HEK293 (cell line): ENCODE measurements at regions not wholly inside any gene's neighbourhood (a gene's known extent, or its start where the extent isn't known, plus 50 kb on each side); places are given as distances from the start of the nearest gene placed in this dataset.

ENCODE experiments used
- CTCF ChIA-PET: fragments of 350-600 bp; formaldehyde crosslinking; extraction: SDS; loops from one replicate; lab custom pipeline; 2021; ENCODE audit warnings: antibody characterized with exemption; lab: Yijun Ruan, JAX
- POLR2A ChIA-PET: fragments of 300-600 bp; formaldehyde crosslinking; extraction: SDS; loops from one replicate; lab custom pipeline; 2020; ENCODE audit warnings: antibody characterized with exemption, inconsistent platforms; lab: Yijun Ruan, JAX
- H3K27ac ChIP-seq: fragments of 200-500 bp; sonication (Bioruptor generic); 2 replicates; pipeline ENCODE4 v1.5.1; 2014; ENCODE audit warnings: low read depth, low read length, control low read depth, inconsistent platforms; ENCODE audit errors: extremely low read depth
- H3K36me3 ChIP-seq, 2 experiments: fragments of 200-500 bp in 1 of 2; sonication (Bioruptor generic) in 1 of 2; 1 replicate in 1 of 2; 2 replicates in 1 of 2; pipeline ENCODE4 v1.5.1; 2014 to 2017; ENCODE audit warnings: inconsistent platforms in 2 of 2, low read length in 2 of 2; ENCODE audit not compliant: control insufficient read depth in 2 of 2, insufficient read depth in 1 of 2
- H3K4me1 ChIP-seq: fragments of 200-500 bp; sonication (Bioruptor generic); 2 replicates; pipeline ENCODE4 v1.5.1; 2014; ENCODE audit warnings: mild to moderate bottlenecking, low read length, inconsistent platforms; ENCODE audit not compliant: control insufficient read depth, insufficient read depth
- H3K4me3 ChIP-seq: 2 replicates; pipeline ENCODE4 v1.5.1; 2011; ENCODE audit warnings: low read depth, mild to moderate bottlenecking, control low read depth, low read length, moderate library complexity
- H3K9me3 ChIP-seq: fragments of 200-500 bp; sonication (Bioruptor generic); 2 replicates; pipeline ENCODE4 v1.5.1; 2014; ENCODE audit warnings: low read depth, low read length, inconsistent platforms; ENCODE audit not compliant: control insufficient read depth, insufficient read depth
- BCL11A ChIP-seq: fragments of 450-650 bp; formaldehyde crosslinking; IDR thresholded peaks from 2 replicates; pipeline ENCODE4 v1.5.1; 2016; ENCODE audit warnings: low read depth, missing biosample characterization, missing genetic modification characterization
- GFI1B ChIP-seq: fragments of 450-650 bp; formaldehyde crosslinking; IDR thresholded peaks from 2 replicates; pipeline ENCODE4 v1.5.1; 2016; ENCODE audit warnings: missing biosample characterization, missing genetic modification characterization
- WT1 ChIP-seq: fragments of 450-650 bp; formaldehyde crosslinking; IDR thresholded peaks from 2 replicates; pipeline ENCODE4 v1.5.1; 2016; ENCODE audit warnings: missing biosample characterization, missing genetic modification characterization
- ZNF169 ChIP-seq: fragments of 450-650 bp; formaldehyde crosslinking; IDR thresholded peaks from 2 replicates; pipeline ENCODE4 v1.5.1; 2016; ENCODE audit warnings: missing biosample characterization, missing genetic modification characterization
- ZNF292 ChIP-seq: fragments of 450-650 bp; formaldehyde crosslinking; IDR thresholded peaks from 2 replicates; pipeline ENCODE4 v1.5.1; 2016; ENCODE audit warnings: low read depth, missing biosample characterization, missing genetic modification characterization, borderline replicate concordance
- ZNF350 ChIP-seq: fragments of 450-650 bp; formaldehyde crosslinking; IDR thresholded peaks from 2 replicates; pipeline ENCODE4 v1.5.0; 2017; ENCODE audit warnings: missing biosample characterization, mild to moderate bottlenecking, missing genetic modification characterization
- ZNF391 ChIP-seq: fragments of 450-650 bp; formaldehyde crosslinking; IDR thresholded peaks from 2 replicates; pipeline ENCODE4 v1.5.1; 2016; ENCODE audit warnings: low read depth, missing biosample characterization, missing genetic modification characterization, borderline replicate concordance
- ZNF473 ChIP-seq: fragments of 450-650 bp; formaldehyde crosslinking; IDR thresholded peaks from 2 replicates; pipeline ENCODE4 v1.5.1; 2017; ENCODE audit warnings: missing biosample characterization, missing genetic modification characterization
- ZNF530 ChIP-seq: fragments of 450-650 bp; formaldehyde crosslinking; IDR thresholded peaks from 2 replicates; pipeline ENCODE4 v1.5.1; 2016; ENCODE audit warnings: low read depth, missing biosample characterization, missing genetic modification characterization
- ZNF610 ChIP-seq: fragments of 450-650 bp; formaldehyde crosslinking; IDR thresholded peaks from 2 replicates; pipeline ENCODE4 v1.5.1; 2016; ENCODE audit warnings: missing biosample characterization, missing genetic modification characterization, borderline replicate concordance
- ZNF707 ChIP-seq: fragments of 450-650 bp; formaldehyde crosslinking; IDR thresholded peaks from 2 replicates; pipeline ENCODE4 v1.5.1; 2016; ENCODE audit warnings: missing biosample characterization, missing genetic modification characterization
- ZNF791 ChIP-seq: fragments of 450-650 bp; formaldehyde crosslinking; IDR thresholded peaks from 2 replicates; pipeline ENCODE4 v1.5.1; 2016; ENCODE audit warnings: missing biosample characterization, missing genetic modification characterization
- ZSCAN30 ChIP-seq: fragments of 450-650 bp; IDR thresholded peaks from 2 replicates; pipeline ENCODE4 v1.5.1; 2018; ENCODE audit warnings: missing biosample characterization, mild to moderate bottlenecking, missing genetic modification characterization, moderate library complexity
- TF ChIP-seq, protein P1 (sequence below): fragments of 450-650 bp; formaldehyde crosslinking; IDR thresholded peaks from 2 replicates; pipeline ENCODE4 v1.5.1; 2017; ENCODE audit warnings: missing biosample characterization, missing genetic modification characterization
- TF ChIP-seq, protein P2 (sequence below): IDR thresholded peaks from 2 replicates; pipeline ENCODE4 v1.6.1; 2011; ENCODE audit warnings: mild to moderate bottlenecking, low read depth, low read length, borderline replicate concordance
- TF ChIP-seq, protein P3 (sequence below): fragments of 450-650 bp; formaldehyde crosslinking; IDR thresholded peaks from 2 replicates; pipeline ENCODE4 v1.5.1; 2016; ENCODE audit warnings: missing biosample characterization, missing genetic modification characterization
- TF ChIP-seq, protein P4 (sequence below): fragments of 450-650 bp; formaldehyde crosslinking; IDR thresholded peaks from 2 replicates; pipeline ENCODE4 v1.5.1; 2016; ENCODE audit warnings: missing biosample characterization, missing genetic modification characterization, borderline replicate concordance
- TF ChIP-seq, protein P5 (sequence below): fragments of 450-650 bp; formaldehyde crosslinking; IDR thresholded peaks from 2 replicates; pipeline ENCODE4 v1.5.1; 2016; ENCODE audit warnings: missing biosample characterization, missing genetic modification characterization, low read depth
- TF ChIP-seq, protein P6 (sequence below): fragments of 450-650 bp; formaldehyde crosslinking; IDR thresholded peaks from 2 replicates; pipeline ENCODE4 v1.5.1; 2016; ENCODE audit warnings: missing biosample characterization, missing genetic modification characterization

DNA sequence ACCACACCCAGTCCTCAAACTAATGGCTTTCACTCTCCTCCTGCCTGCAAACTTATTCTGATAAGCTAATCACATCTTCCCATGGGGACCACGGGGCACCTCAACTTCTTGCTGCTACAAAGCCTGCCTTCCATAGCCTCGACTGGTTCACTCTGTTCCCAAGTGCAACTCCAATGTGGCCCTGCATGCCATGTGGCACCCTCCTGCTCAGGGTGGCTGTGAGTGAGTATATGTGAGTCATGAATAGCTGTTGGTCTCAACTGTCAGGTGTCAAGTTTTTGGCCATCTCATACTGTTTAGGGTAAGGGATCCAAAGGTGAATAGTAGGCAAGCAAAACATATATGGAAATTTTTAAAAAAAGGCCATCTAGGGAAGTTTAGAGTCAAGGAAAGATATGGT is 276.1 kb upstream of the DCC start:
- Histone ChIP-seq H3K4me1 (no peaks in the 10 kb centered on the region), H3K4me3 (no peak overlapping the region)

DNA sequence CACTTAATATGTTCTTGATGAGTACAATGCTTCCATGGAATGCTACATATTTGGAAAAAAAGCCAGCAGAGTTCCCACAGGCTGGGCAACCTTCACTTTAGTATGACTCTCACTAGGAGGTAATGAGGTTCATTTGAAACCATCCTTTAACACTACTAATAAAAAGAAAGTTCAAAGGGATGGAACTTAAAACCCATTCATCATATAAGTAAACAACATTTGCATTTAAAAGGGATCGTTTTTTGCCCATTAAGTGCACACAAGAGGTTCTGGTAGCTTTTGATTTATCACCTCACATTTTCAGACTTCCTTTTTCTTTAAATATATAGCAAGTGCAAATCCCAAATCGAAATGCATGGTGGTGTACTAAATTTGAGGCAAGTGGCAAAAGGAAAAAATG is 270.8 kb upstream of the DCC start:
- no peak overlapping the region for H3K4me3 ChIP-seq
- H3K4me1 ChIP-seq: no peaks in the 10 kb centered on the region
- no peaks in the 10 kb centered on the region for H3K36me3 ChIP-seq
- ChIA-PET POLR2A (no interaction called here), CTCF (no interaction called here)
- no peaks in the 10 kb centered on the region for H3K9me3 ChIP-seq
- H3K27ac ChIP-seq: no peak overlapping the region
- TF ChIP-seq, protein P1, sequence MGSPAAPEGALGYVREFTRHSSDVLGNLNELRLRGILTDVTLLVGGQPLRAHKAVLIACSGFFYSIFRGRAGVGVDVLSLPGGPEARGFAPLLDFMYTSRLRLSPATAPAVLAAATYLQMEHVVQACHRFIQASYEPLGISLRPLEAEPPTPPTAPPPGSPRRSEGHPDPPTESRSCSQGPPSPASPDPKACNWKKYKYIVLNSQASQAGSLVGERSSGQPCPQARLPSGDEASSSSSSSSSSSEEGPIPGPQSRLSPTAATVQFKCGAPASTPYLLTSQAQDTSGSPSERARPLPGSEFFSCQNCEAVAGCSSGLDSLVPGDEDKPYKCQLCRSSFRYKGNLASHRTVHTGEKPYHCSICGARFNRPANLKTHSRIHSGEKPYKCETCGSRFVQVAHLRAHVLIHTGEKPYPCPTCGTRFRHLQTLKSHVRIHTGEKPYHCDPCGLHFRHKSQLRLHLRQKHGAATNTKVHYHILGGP: no peak
- TF ChIP-seq BCL11A (tag by site-specific recombination): no peak
- no peak for TF ChIP-seq ZNF292
- TF ChIP-seq ZSCAN30: no peak
- TF ChIP-seq ZNF391 (tag by site-specific recombination): no peak
- TF ChIP-seq, protein P2, sequence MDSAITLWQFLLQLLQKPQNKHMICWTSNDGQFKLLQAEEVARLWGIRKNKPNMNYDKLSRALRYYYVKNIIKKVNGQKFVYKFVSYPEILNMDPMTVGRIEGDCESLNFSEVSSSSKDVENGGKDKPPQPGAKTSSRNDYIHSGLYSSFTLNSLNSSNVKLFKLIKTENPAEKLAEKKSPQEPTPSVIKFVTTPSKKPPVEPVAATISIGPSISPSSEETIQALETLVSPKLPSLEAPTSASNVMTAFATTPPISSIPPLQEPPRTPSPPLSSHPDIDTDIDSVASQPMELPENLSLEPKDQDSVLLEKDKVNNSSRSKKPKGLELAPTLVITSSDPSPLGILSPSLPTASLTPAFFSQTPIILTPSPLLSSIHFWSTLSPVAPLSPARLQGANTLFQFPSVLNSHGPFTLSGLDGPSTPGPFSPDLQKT: no peak
- TF ChIP-seq ZNF473 (tag by site-specific recombination): no peak
- no peak for TF ChIP-seq ZNF791
- TF ChIP-seq, protein P3, sequence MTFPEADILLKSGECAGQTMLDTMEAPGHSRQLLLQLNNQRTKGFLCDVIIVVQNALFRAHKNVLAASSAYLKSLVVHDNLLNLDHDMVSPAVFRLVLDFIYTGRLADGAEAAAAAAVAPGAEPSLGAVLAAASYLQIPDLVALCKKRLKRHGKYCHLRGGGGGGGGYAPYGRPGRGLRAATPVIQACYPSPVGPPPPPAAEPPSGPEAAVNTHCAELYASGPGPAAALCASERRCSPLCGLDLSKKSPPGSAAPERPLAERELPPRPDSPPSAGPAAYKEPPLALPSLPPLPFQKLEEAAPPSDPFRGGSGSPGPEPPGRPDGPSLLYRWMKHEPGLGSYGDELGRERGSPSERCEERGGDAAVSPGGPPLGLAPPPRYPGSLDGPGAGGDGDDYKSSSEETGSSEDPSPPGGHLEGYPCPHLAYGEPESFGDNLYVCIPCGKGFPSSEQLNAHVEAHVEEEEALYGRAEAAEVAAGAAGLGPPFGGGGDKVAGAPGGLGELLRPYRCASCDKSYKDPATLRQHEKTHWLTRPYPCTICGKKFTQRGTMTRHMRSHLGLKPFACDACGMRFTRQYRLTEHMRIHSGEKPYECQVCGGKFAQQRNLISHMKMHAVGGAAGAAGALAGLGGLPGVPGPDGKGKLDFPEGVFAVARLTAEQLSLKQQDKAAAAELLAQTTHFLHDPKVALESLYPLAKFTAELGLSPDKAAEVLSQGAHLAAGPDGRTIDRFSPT: no peak
- no peak for TF ChIP-seq GFI1B
- no peak for TF ChIP-seq ZNF610
- no peak for TF ChIP-seq ZNF350
- TF ChIP-seq, protein P4, sequence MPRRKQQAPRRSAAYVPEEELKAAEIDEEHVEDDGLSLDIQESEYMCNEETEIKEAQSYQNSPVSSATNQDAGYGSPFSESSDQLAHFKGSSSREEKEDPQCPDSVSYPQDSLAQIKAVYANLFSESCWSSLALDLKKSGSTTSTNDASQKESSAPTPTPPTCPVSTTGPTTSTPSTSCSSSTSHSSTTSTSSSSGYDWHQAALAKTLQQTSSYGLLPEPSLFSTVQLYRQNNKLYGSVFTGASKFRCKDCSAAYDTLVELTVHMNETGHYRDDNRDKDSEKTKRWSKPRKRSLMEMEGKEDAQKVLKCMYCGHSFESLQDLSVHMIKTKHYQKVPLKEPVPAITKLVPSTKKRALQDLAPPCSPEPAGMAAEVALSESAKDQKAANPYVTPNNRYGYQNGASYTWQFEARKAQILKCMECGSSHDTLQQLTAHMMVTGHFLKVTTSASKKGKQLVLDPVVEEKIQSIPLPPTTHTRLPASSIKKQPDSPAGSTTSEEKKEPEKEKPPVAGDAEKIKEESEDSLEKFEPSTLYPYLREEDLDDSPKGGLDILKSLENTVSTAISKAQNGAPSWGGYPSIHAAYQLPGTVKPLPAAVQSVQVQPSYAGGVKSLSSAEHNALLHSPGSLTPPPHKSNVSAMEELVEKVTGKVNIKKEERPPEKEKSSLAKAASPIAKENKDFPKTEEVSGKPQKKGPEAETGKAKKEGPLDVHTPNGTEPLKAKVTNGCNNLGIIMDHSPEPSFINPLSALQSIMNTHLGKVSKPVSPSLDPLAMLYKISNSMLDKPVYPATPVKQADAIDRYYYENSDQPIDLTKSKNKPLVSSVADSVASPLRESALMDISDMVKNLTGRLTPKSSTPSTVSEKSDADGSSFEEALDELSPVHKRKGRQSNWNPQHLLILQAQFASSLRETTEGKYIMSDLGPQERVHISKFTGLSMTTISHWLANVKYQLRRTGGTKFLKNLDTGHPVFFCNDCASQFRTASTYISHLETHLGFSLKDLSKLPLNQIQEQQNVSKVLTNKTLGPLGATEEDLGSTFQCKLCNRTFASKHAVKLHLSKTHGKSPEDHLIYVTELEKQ (tag by site-specific recombination): no peak
- no peak for TF ChIP-seq ZNF707
- TF ChIP-seq, protein P5, sequence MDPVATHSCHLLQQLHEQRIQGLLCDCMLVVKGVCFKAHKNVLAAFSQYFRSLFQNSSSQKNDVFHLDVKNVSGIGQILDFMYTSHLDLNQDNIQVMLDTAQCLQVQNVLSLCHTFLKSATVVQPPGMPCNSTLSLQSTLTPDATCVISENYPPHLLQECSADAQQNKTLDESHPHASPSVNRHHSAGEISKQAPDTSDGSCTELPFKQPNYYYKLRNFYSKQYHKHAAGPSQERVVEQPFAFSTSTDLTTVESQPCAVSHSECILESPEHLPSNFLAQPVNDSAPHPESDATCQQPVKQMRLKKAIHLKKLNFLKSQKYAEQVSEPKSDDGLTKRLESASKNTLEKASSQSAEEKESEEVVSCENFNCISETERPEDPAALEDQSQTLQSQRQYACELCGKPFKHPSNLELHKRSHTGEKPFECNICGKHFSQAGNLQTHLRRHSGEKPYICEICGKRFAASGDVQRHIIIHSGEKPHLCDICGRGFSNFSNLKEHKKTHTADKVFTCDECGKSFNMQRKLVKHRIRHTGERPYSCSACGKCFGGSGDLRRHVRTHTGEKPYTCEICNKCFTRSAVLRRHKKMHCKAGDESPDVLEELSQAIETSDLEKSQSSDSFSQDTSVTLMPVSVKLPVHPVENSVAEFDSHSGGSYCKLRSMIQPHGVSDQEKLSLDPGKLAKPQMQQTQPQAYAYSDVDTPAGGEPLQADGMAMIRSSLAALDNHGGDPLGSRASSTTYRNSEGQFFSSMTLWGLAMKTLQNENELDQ (tag by site-specific recombination): no peak
- TF ChIP-seq, protein P6, sequence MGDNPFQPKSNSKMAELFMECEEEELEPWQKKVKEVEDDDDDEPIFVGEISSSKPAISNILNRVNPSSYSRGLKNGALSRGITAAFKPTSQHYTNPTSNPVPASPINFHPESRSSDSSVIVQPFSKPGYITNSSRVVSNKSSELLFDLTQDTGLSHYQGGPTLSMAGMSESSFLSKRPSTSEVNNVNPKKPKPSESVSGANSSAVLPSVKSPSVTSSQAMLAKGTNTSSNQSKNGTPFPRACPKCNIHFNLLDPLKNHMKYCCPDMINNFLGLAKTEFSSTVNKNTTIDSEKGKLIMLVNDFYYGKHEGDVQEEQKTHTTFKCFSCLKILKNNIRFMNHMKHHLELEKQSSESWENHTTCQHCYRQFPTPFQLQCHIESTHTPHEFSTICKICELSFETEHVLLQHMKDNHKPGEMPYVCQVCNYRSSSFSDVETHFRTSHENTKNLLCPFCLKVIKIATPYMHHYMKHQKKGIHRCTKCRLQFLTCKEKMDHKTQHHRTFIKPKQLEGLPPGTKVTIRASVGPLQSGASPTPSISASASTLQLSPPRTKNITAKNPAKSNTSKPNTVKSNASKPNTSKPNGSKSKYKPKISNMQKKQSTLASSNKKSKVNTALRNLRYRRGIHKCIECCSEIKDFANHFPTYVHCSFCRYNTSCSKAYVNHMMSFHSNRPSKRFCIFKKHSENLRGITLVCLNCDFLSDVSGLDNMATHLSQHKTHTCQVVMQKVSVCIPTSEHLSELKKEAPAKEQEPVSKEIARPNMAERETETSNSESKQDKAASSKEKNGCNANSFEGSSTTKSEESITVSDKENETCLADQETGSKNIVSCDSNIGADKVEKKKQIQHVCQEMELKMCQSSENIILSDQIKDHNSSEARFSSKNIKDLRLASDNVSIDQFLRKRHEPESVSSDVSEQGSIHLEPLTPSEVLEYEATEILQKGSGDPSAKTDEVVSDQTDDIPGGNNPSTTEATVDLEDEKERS (tag by site-specific recombination): no peak
- TF ChIP-seq ZNF530 (tag by site-specific recombination): no peak
- TF ChIP-seq ZNF169 (tag by site-specific recombination): no peak

More for the DNA sequence above, 276.1 kb upstream of the DCC start:
- ChIA-PET CTCF (no interaction called here), POLR2A (no interaction called here)
- no peaks in the 10 kb centered on the region for H3K9me3 ChIP-seq
- H3K36me3 ChIP-seq: no peaks in the 10 kb centered on the region
- TF ChIP-seq WT1 (tag by site-specific recombination): no peak
- no peak overlapping the region for H3K27ac ChIP-seq
